Activated CD8-positive, alpha-beta T cell treated with anti-CD3 and anti-CD28 coated beads, Interleukin-2, amount 10 ng/mL, durations not matched to agents 7 days and 5 days (primary cell): ENCODE measurements at regions not wholly inside any gene's neighbourhood (a gene's known extent, or its start where the extent isn't known, plus 50 kb on each side); places are given as distances from the start of the nearest gene placed in this dataset.

Source experiments
- ATAC-seq: fragments of 150-1000 bp; cut with Tn5 transposase; one replicate; pipeline ENCODE4 v1.10.0; 2021; ENCODE audit warnings: moderate library complexity
- CTCF ChIA-PET: fragments of 350-600 bp; sonication (Branson Sonifier 250); formaldehyde crosslinking; loops from one replicate; lab custom pipeline; 2021; ENCODE audit warnings: antibody characterized with exemption; lab: Charles Lee
- POLR2A ChIA-PET: fragments of 350-600 bp; sonication (Branson Sonifier 250); formaldehyde crosslinking; loops from one replicate; lab custom pipeline; 2021; ENCODE audit warnings: antibody characterized with exemption; lab: Charles Lee
- DNase-seq: peaks from one replicate; pipeline ENCODE4 v3.0.0-alpha.2; 2020
- H3K27ac Mint-ChIP-seq: one replicate; pipeline ENCODE4 v1.8.0; 2021; ENCODE audit warnings: mild to moderate bottlenecking, mixed read lengths
- H3K27me3 Mint-ChIP-seq: one replicate; pipeline ENCODE4 v1.8.0; 2021; ENCODE audit warnings: low read depth, mixed read lengths
- H3K36me3 Mint-ChIP-seq: one replicate; pipeline ENCODE4 v1.8.0; 2021; ENCODE audit warnings: low read depth, mixed read lengths
- H3K4me1 Mint-ChIP-seq: one replicate; pipeline ENCODE4 v1.8.0; 2021; ENCODE audit warnings: low read depth, mixed read lengths
- H3K4me3 Mint-ChIP-seq: one replicate; pipeline ENCODE4 v1.8.0; 2021; ENCODE audit warnings: mild to moderate bottlenecking, mixed read lengths
- H3K9me3 Mint-ChIP-seq: one replicate; pipeline ENCODE4 v1.8.0; 2022; ENCODE audit warnings: mixed read lengths; ENCODE audit not compliant: insufficient read depth

DNA sequence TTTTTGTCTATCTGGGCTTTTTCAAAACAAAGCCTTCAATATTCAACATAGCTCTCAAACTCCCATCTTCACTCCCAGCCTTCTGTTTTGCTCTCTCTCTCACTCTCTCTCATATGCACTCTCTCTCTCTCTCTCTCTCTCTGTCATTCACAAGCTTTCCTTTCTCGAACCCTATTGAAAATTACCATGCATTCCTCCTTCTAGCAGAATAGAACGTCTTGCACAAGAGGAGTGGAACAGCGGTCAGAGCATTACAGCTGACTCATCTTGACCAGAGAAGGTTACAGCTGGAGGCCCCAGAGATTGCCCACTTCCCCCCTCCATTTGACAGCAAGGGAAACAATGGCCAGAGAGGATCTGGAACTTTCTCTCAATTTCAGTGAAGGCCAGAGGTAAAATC, 51.0 kb upstream of the LIFR start:
- ChIA-PET POLR2A (no interaction called here), CTCF (interaction anchor here (1.0 kb wide), 1 partner anchor 19 kb away, joined by 3 read pairs; no protein-coding TSS in a partner anchor)
- H3K4me1 Mint-ChIP-seq, result no peaks in the 10 kb centered on the region
- no peak overlapping the region for H3K27ac Mint-ChIP-seq
- no peaks in the 10 kb centered on the region for H3K9me3 Mint-ChIP-seq
- no peak for ATAC-seq
- peaks cover 9% of the 10 kb centered on the region for H3K27me3 Mint-ChIP-seq
- DNase-seq, result no peak
- H3K4me3 Mint-ChIP-seq, result no peak overlapping the region
- H3K36me3 Mint-ChIP-seq, result no peaks in the 10 kb centered on the region

GRCh38 chr5:38607930-38608564, 51.6 kb upstream of the LIFR start:
- DNase-seq (no peak), ATAC-seq (no peak)
- H3K27me3 Mint-ChIP-seq, result peaks cover 9% of the 10 kb centered on the region
- no peaks in the 10 kb centered on the region for H3K4me1 Mint-ChIP-seq
- H3K9me3 Mint-ChIP-seq, result no peaks in the 10 kb centered on the region
- H3K4me3 Mint-ChIP-seq, result no peak overlapping the region
- CTCF ChIA-PET, result interaction anchor here (1.0 kb wide), 1 partner anchor 19 kb away, joined by 3 read pairs; no protein-coding TSS in a partner anchor
- no peaks in the 10 kb centered on the region for H3K36me3 Mint-ChIP-seq
- no peak overlapping the region for H3K27ac Mint-ChIP-seq
- POLR2A ChIA-PET, result no interaction called here

DNA sequence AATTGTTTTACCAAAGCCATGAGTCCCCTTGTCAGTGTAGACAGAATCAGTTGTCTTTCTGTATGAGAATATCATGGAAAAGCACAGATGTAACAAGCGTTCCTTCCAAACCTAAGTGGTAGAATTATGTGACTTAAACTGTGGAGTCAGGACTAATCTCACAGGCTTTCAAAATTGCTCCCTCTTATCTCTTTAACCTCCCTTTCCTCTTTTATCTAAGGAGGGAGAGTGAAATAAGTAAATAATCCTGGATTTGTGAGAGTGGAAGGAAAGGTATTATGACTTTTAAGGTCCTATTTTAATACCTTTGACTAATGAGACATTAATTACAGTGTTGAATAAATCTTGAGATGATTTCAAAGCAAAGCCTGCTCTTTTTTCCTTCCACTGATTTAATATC, 52.4 kb upstream of the LIFR start:
- Mint-ChIP-seq H3K9me3 (no peaks in the 10 kb centered on the region), H3K27me3 (peaks cover 9% of the 10 kb centered on the region), H3K27ac (no peak overlapping the region), H3K36me3 (no peaks in the 10 kb centered on the region), H3K4me1 (no peaks in the 10 kb centered on the region), H3K4me3 (no peak overlapping the region)
- no peak for ATAC-seq
- CTCF ChIA-PET, result no interaction called here
- no peak for DNase-seq
- POLR2A ChIA-PET, result no interaction called here

GRCh38 chr5:38612851-38613250, 56.4 kb upstream of the LIFR start:
- Mint-ChIP-seq H3K4me1 (no peaks in the 10 kb centered on the region), H3K9me3 (peaks cover under 1% of the 10 kb centered on the region), H3K4me3 (no peak overlapping the region), H3K27me3 (peaks cover 10% of the 10 kb centered on the region), H3K27ac (no peak overlapping the region), H3K36me3 (no peaks in the 10 kb centered on the region)
- CTCF ChIA-PET, result no interaction called here
- no peak for ATAC-seq
- DNase-seq, result no peak
- POLR2A ChIA-PET, result no interaction called here

GRCh38 chr5:38613490-38613889, 57.0 kb upstream of the LIFR start:
- Mint-ChIP-seq H3K9me3 (peaks cover 7% of the 10 kb centered on the region), H3K27ac (no peak overlapping the region), H3K4me1 (no peaks in the 10 kb centered on the region), H3K4me3 (no peak overlapping the region), H3K27me3 (peaks cover 10% of the 10 kb centered on the region), H3K36me3 (no peaks in the 10 kb centered on the region)
- no peak for ATAC-seq
- CTCF ChIA-PET, result interaction anchor here (1.2 kb wide), 1 partner anchor 17 kb away, joined by 3 read pairs; no protein-coding TSS in a partner anchor
- POLR2A ChIA-PET, result interaction anchor here (0.7 kb wide), 1 partner anchor 145 kb away, joined by 3 read pairs; no protein-coding TSS in a partner anchor
- DNase-seq, result no peak

DNA sequence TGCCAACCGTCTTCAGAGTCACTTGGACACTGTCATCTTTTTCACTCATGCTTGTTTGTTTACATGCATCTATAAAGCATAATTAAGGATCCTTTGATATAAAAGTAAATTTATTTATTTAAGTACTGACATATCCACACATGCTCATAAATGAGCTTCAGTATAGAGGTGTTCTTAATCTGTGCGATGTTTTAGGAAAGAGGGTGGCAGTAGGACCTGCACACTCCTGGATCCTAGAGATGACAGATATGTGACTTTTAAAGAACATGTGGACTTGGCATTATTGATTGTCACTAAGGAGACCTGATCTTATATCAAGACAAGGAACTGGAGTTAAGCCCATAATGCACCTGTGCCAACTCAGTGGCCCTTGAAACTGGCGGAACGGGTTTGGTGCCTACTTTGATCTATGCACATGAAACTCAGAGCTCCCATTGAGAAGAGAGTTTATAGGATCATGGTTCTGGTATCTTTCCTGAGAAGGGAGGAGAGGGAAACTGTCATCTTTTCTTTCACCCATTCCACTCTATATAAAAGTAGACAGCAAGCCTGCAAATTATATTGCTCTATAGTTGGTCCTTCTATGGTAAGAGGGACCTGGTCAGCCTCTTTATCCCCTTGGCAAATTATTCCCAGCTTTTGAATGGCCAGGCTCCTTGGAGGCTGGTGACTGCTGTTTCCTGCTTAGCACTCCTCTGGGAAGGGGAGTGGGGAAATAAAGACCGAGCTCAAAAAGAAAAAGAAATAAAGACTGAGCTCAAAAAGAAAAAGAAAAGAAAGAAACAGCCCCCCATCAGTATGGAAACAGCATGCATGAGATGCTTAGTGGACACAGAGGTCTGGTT, 57.8 kb upstream of the LIFR start:
- Mint-ChIP-seq H3K27ac (no peak overlapping the region), H3K9me3 (peaks cover 8% of the 10 kb centered on the region)
- CTCF ChIA-PET, result interaction anchor here (1.2 kb wide), 1 partner anchor 17 kb away, joined by 3 read pairs; no protein-coding TSS in a partner anchor

GRCh38 chr5:38615042-38615441, 58.6 kb upstream of the LIFR start:
- Mint-ChIP-seq H3K9me3 (peaks cover 8% of the 10 kb centered on the region), H3K27me3 (peaks cover 6% of the 10 kb centered on the region), H3K36me3 (no peaks in the 10 kb centered on the region), H3K27ac (no peak overlapping the region), H3K4me1 (no peaks in the 10 kb centered on the region), H3K4me3 (no peak overlapping the region)
- ChIA-PET CTCF (no interaction called here), POLR2A (no interaction called here)
- ATAC-seq, result no peak
- no peak for DNase-seq

More for the DNA sequence above, 57.8 kb upstream of the LIFR start:
- POLR2A ChIA-PET, result interaction anchor here (0.7 kb wide), 1 partner anchor 145 kb away, joined by 3 read pairs; no protein-coding TSS in a partner anchor
- Mint-ChIP-seq H3K4me1 (no peaks in the 10 kb centered on the region), H3K4me3 (no peak overlapping the region), H3K27me3 (peaks cover 8% of the 10 kb centered on the region), H3K36me3 (no peaks in the 10 kb centered on the region)
- ATAC-seq, result no peak
- DNase-seq, result no peak

GRCh38 chr5:38615981-38616451, 59.6 kb upstream of the LIFR start:
- CTCF ChIA-PET, result no interaction called here
- ATAC-seq (no peak), DNase-seq (no peak)
- no peaks in the 10 kb centered on the region for H3K4me1 Mint-ChIP-seq
- POLR2A ChIA-PET, result no interaction called here
- peaks cover 8% of the 10 kb centered on the region for H3K9me3 Mint-ChIP-seq
- H3K27me3 Mint-ChIP-seq, result peaks cover 3% of the 10 kb centered on the region
- H3K4me3 Mint-ChIP-seq, result no peak overlapping the region
- H3K36me3 Mint-ChIP-seq, result no peaks in the 10 kb centered on the region
- no peak overlapping the region for H3K27ac Mint-ChIP-seq

GRCh38 chr5:38618154-38618553, 61.7 kb upstream of the LIFR start:
- Mint-ChIP-seq H3K9me3 (peaks cover 8% of the 10 kb centered on the region), H3K27ac (no peak overlapping the region), H3K4me3 (no peak overlapping the region), H3K36me3 (no peaks in the 10 kb centered on the region), H3K27me3 (peaks cover 3% of the 10 kb centered on the region), H3K4me1 (no peaks in the 10 kb centered on the region)
- DNase-seq (no peak), ATAC-seq (no peak)
- POLR2A ChIA-PET, result no interaction called here
- CTCF ChIA-PET, result no interaction called here

DNA sequence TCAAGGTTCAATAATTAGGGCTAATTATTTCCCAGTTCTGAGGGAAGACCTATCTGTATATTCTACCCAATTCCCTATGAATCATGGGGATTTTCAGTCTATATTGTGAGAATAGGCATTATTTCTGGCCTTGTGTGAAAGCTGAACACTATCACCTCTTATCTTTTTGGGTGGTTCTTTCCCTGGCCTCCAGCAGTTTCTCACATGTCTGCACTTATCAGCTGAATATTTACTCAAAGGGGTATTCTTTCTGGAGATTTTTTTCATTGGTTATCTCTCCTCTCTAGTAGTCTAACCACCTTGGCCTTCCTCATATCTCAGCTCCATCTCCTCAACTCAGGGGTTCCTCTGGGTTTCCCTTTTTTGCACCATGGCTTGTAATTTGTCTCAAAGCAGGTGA, 64.9 kb upstream of the LIFR start:
- H3K27ac Mint-ChIP-seq, result no peak overlapping the region
- no peak for DNase-seq
- ChIA-PET POLR2A (no interaction called here), CTCF (interaction anchor here (1.1 kb wide), 1 partner anchor 179 kb away, joined by 4 read pairs; no protein-coding TSS in a partner anchor)
- no peak for ATAC-seq
- H3K9me3 Mint-ChIP-seq, result peaks cover 8% of the 10 kb centered on the region
- peaks cover 2% of the 10 kb centered on the region for H3K27me3 Mint-ChIP-seq
- H3K36me3 Mint-ChIP-seq, result no peaks in the 10 kb centered on the region
- no peaks in the 10 kb centered on the region for H3K4me1 Mint-ChIP-seq
- H3K4me3 Mint-ChIP-seq, result no peak overlapping the region

GRCh38 chr5:38621840-38622437, 65.5 kb upstream of the LIFR start:
- ATAC-seq (no peak), DNase-seq (no peak)
- Mint-ChIP-seq H3K36me3 (no peaks in the 10 kb centered on the region), H3K9me3 (peaks cover 8% of the 10 kb centered on the region), H3K27ac (no peak overlapping the region), H3K4me3 (no peak overlapping the region), H3K27me3 (peaks cover 2% of the 10 kb centered on the region), H3K4me1 (no peaks in the 10 kb centered on the region)
- ChIA-PET POLR2A (interaction anchor here (0.6 kb wide), 1 partner anchor 974 kb away, joined by 3 read pairs; no protein-coding TSS in a partner anchor), CTCF (interaction anchor here (1.1 kb wide), 1 partner anchor 180 kb away, joined by 4 read pairs; no protein-coding TSS in a partner anchor)
